ENCODE measurements at regions not wholly inside any gene's neighbourhood (a gene's known extent, or its start where the extent isn't known, plus 50 kb on each side); places are given as distances from the start of the nearest gene placed in this dataset.

GRCh38 chr12:43665091-43665490, 93.5 kb downstream of the PUS7L start:
- no peak for DNase-seq (ENCODE audit: low read depth)

GRCh38 chr12:43662736-43663135, 95.9 kb downstream of the PUS7L start:
- no peak for DNase-seq (ENCODE audit: low read depth)

GRCh38 chr12:43655586-43655985, 103.0 kb downstream of the PUS7L start:
- peak; percentile 7 for DNase-seq (ENCODE audit: low read depth)

GRCh38 chr12:43653917-43654316, 101.9 kb upstream of the ADAMTS20 start:
- DNase-seq (ENCODE audit: low read depth) = no peak

DNA sequence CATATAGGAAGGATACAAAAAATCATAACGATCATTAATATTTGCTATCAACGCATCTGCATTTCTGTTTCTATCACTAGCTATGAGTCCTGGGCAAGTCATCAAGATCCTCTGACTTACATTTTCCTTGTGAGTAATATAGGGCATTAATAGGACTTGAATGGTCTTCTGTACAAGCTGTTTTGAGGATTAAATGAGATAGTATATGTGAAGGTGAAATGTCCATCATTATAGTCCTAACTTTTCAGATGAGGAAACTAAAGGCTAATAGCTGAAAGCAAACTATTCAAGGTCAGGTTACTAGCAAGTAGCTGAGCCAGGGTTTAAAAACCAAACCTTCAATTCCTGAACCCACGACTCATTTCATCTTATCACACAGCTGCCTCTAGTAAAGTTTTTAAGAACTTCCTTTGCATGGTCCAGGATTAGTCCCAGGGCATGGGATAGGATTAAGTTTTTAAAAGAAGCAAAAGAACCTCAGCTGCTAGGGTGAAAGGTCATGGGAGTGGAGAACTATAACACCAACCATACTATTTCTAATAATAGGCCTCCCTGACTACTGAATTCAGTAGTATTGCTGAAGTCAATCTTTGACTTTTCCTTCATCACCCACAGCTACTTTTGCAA, 101.4 kb upstream of the ADAMTS20 start:
- no peak for DNase-seq (ENCODE audit: low read depth)

DNA sequence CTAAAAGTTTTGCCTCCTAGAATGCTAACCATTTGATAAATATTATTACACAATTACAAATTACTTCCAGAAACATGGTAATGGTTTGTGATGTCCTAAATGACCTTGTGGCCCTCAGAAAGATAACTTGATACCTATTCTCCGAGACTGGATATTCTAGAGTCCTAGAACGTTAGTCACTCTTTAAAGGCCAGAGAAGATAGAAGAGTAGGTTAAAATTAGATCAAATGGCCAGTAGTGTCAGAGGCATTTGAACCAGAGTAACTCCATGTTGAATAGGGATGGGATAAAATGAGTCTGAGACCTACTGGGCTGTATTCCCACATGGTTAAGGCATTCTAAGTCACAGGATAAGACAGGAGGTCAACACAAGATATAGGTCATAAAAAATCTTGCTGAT, 96.6 kb upstream of the ADAMTS20 start:
- no peak for DNase-seq (ENCODE audit: low read depth)

DNA sequence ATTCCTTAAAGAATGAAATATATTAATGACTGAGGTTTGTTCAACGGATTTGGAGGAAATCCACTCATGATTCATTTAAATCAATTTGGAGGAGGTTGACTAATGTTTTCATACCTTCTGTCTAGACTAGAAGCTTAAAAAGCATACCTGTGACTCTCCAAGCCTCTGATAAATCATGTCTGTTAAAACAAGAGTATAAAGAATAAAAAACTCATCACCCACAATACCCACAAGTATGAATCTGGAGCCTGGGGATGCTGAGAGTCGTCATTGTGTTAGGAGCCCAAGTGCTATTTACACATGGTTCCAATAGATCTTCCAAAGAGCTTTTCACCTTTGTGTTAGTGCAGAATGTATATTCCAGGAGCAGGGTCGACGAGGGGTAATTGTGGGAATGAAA, 86.8 kb upstream of the ADAMTS20 start:
- DNase-seq (ENCODE audit: low read depth) = no peak

GRCh38 chr12:43636725-43637463, 84.9 kb upstream of the ADAMTS20 start:
- no peak for DNase-seq (ENCODE audit: low read depth)

GRCh38 chr12:43621262-43621661, 69.3 kb upstream of the ADAMTS20 start:
- DNase-seq (ENCODE audit: low read depth) = no peak

DNA sequence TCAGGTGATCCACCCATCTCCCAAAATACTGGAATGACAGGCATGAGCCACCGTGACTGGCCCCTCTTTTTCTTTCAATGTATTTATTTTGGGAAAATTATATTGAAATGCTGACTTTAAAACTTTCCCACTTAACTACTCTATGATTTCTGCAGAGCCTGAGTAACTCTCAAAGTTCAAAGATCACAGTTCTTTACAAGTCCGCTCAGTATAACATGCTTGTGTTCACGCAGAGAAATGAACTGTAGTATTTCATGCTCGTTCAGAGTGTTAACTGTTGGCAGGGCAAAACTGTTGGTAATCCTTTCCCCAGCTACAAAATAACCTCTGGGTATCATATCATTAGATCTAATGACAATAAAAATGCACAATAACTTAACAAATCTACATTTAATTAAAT, 50.7 kb upstream of the ADAMTS20 start:
- DNase-seq (ENCODE audit: low read depth) = no peak
